ENCODE measurements at regions not wholly inside any gene's neighbourhood (a gene's known extent, or its start where the extent isn't known, plus 50 kb on each side); places are given as distances from the start of the nearest gene placed in this dataset.

- DNase-seq (ENCODE audit: low spot score) = no peak
- Mint-ChIP-seq H3K27ac (ENCODE audit: unreplicated experiment) (no peak overlapping the region), H3K4me3 (ENCODE audit: unreplicated experiment) (no peak overlapping the region), H3K9me3 (ENCODE audit: unreplicated experiment) (no peaks in the 10 kb centered on the region), H3K4me1 (ENCODE audit: unreplicated experiment) (peaks cover 15% of the 10 kb centered on the region), H3K27me3 (ENCODE audit: unreplicated experiment) (peaks cover 6% of the 10 kb centered on the region), H3K36me3 (ENCODE audit: low read depth, unreplicated experiment) (no peaks in the 10 kb centered on the region)
- TF ChIP-seq CTCF (IDR thresholded peaks at IDR 0.05; ENCODE audit: unreplicated experiment) = no peak
Observed at GRCh38 chr1:228860911-228861831, 125.9 kb downstream of the RHOU start.

GRCh38 chr1:228861832-228862180 lies 126.5 kb downstream of the RHOU start:
- Mint-ChIP-seq H3K4me1 (ENCODE audit: unreplicated experiment) (peaks cover 15% of the 10 kb centered on the region), H3K27ac (ENCODE audit: unreplicated experiment) (no peak overlapping the region), H3K4me3 (ENCODE audit: unreplicated experiment) (no peak overlapping the region), H3K9me3 (ENCODE audit: unreplicated experiment) (no peaks in the 10 kb centered on the region), H3K27me3 (ENCODE audit: unreplicated experiment) (peaks cover 6% of the 10 kb centered on the region), H3K36me3 (ENCODE audit: low read depth, unreplicated experiment) (no peaks in the 10 kb centered on the region)
- DNase-seq (ENCODE audit: low spot score) = no peak
- no peak for TF ChIP-seq CTCF (IDR thresholded peaks at IDR 0.05; ENCODE audit: unreplicated experiment)

- Mint-ChIP-seq H3K4me3 (ENCODE audit: unreplicated experiment) (no peak overlapping the region), H3K4me1 (ENCODE audit: unreplicated experiment) (peaks cover 15% of the 10 kb centered on the region), H3K27ac (ENCODE audit: unreplicated experiment) (peak overlapping the region; percentile 37), H3K27me3 (ENCODE audit: unreplicated experiment) (peaks cover 6% of the 10 kb centered on the region), H3K9me3 (ENCODE audit: unreplicated experiment) (no peaks in the 10 kb centered on the region), H3K36me3 (ENCODE audit: low read depth, unreplicated experiment) (no peaks in the 10 kb centered on the region)
- no peak for TF ChIP-seq CTCF (IDR thresholded peaks at IDR 0.05; ENCODE audit: unreplicated experiment)
- DNase-seq (ENCODE audit: low spot score) = no peak
Observed at GRCh38 chr1:228862542-228863505, 127.5 kb downstream of the RHOU start.

GRCh38 chr1:228863776-228864175 lies 128.5 kb downstream of the RHOU start:
- H3K27me3 Mint-ChIP-seq (ENCODE audit: unreplicated experiment) = peaks cover 6% of the 10 kb centered on the region
- no peak overlapping the region for H3K4me3 Mint-ChIP-seq (ENCODE audit: unreplicated experiment)
- no peaks in the 10 kb centered on the region for H3K9me3 Mint-ChIP-seq (ENCODE audit: unreplicated experiment)
- no peaks in the 10 kb centered on the region for H3K36me3 Mint-ChIP-seq (ENCODE audit: low read depth, unreplicated experiment)
- TF ChIP-seq CTCF (IDR thresholded peaks at IDR 0.05; ENCODE audit: unreplicated experiment) = no peak
- H3K4me1 Mint-ChIP-seq (ENCODE audit: unreplicated experiment) = peaks cover 15% of the 10 kb centered on the region
- peak overlapping the region; percentile 37 for H3K27ac Mint-ChIP-seq (ENCODE audit: unreplicated experiment)
- no peak for DNase-seq (ENCODE audit: low spot score)

Data from endothelial cell (in vitro differentiated cells).